ENCODE measurements at regions not wholly inside any gene's neighbourhood (a gene's known extent, or its start where the extent isn't known, plus 50 kb on each side); places are given as distances from the start of the nearest gene placed in this dataset.

- DNase-seq (ENCODE audit: low spot score), result peak; percentile 9
Measured at GRCh38 chr3:127458696-127459604, 131.6 kb downstream of the TPRA1 start.

GRCh38 chr3:127457546-127458145 lies 132.9 kb downstream of the TPRA1 start:
- no peak for DNase-seq (ENCODE audit: low spot score)

GRCh38 chr3:127457094-127457475 lies 133.4 kb downstream of the TPRA1 start:
- DNase-seq (ENCODE audit: low spot score), result peak; percentile 87

GRCh38 chr3:127456471-127457093 lies 134.0 kb downstream of the TPRA1 start:
- DNase-seq (ENCODE audit: low spot score), result peak; percentile 91

- DNase-seq (ENCODE audit: low spot score), result peak; percentile 80
Measured at GRCh38 chr3:127455541-127456450, 134.7 kb downstream of the TPRA1 start.

- DNase-seq (ENCODE audit: low spot score), result no peak
Measured at GRCh38 chr3:127454968-127455367, 135.6 kb downstream of the TPRA1 start.

- DNase-seq (ENCODE audit: low spot score), result no peak
Measured at GRCh38 chr3:127454051-127454450, 136.5 kb downstream of the TPRA1 start.

GRCh38 chr3:127452321-127452821 lies 138.2 kb downstream of the TPRA1 start:
- no peak for DNase-seq (ENCODE audit: low spot score)

- no peak for DNase-seq (ENCODE audit: low spot score)
Measured at GRCh38 chr3:127451321-127451720, 139.2 kb downstream of the TPRA1 start.

- no peak for DNase-seq (ENCODE audit: low spot score)
Measured at GRCh38 chr3:127450331-127450730, 140.2 kb downstream of the TPRA1 start.

GRCh38 chr3:127449486-127450212 lies 140.9 kb downstream of the TPRA1 start:
- no peak for DNase-seq (ENCODE audit: low spot score)

- DNase-seq (ENCODE audit: low spot score), result no peak
Measured at GRCh38 chr3:127448671-127449070, 141.9 kb downstream of the TPRA1 start.

GRCh38 chr3:127448161-127448561 lies 142.4 kb downstream of the TPRA1 start:
- no peak for DNase-seq (ENCODE audit: low spot score)

- no peak for DNase-seq (ENCODE audit: low spot score)
Measured at GRCh38 chr3:127446756-127447155, 143.8 kb downstream of the TPRA1 start.

- DNase-seq (ENCODE audit: low spot score), result no peak
Measured at GRCh38 chr3:127445581-127446343, 144.8 kb downstream of the TPRA1 start.

- DNase-seq (ENCODE audit: low spot score), result no peak
Measured at GRCh38 chr3:127444761-127445160, 145.8 kb downstream of the TPRA1 start.

GRCh38 chr3:127443581-127444375 lies 146.8 kb downstream of the TPRA1 start:
- DNase-seq (ENCODE audit: low spot score), result no peak

GRCh38 chr3:127442506-127442905 lies 148.0 kb downstream of the TPRA1 start:
- no peak for DNase-seq (ENCODE audit: low spot score)

- no peak for DNase-seq (ENCODE audit: low spot score)
Measured at GRCh38 chr3:127441764-127442163, 148.8 kb downstream of the TPRA1 start.
